Mammary epithelial cell (primary cell): ENCODE measurements at regions not wholly inside any gene's neighbourhood (a gene's known extent, or its start where the extent isn't known, plus 50 kb on each side); places are given as distances from the start of the nearest gene placed in this dataset.

ENCODE experiments used
- EZH2 ChIP-seq: IDR thresholded peaks from 2 replicates; pipeline ENCODE4 v1.6.1; 2012; ENCODE audit warnings: low read length, inconsistent platforms, borderline replicate concordance
- TF ChIP-seq, protein P1 (sequence below), 2 donors: IDR thresholded peaks in 1 of 2; conservative IDR thresholded peaks in 1 of 2; 2 replicates each; pipeline ENCODE4 v1.5.1; 2011 to 2012; ENCODE audit warnings: inconsistent platforms in 2 of 2, low read length in 2 of 2, mild to moderate bottlenecking in 2 of 2, control low read depth in 1 of 2, low read depth in 1 of 2; ENCODE audit not compliant: insufficient read depth in 1 of 2; ENCODE audit errors: extremely low read depth in 1 of 2

DNA sequence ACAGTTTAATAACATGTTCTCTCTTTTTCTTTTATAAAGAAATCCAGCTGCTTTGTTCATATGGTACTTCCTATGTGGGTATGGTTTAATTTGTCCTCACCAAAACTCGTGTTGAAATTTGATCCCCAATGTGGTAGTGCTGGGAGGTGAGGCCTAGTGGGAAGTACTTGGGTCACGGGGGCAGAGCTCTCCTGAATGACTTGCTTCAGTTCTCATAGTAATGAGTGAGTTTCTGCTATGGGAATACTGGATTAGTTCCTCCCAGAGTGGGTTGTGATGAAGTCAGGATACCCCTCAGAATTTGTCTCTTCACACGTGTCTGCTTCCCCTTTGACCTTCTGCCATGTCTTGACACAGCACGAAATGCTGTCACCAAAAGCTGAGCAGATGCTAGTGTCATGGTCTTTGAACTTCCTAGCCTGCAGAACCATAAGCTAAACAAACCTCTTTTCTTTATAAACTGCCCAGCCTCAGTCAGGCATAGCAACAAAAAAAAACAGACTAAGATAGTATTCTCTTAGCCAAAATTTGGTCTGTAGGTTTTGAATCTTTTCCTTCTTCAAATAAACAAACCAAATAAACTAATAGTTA is 87.8 kb upstream of the HS3ST5 start:
- TF ChIP-seq, protein P1, sequence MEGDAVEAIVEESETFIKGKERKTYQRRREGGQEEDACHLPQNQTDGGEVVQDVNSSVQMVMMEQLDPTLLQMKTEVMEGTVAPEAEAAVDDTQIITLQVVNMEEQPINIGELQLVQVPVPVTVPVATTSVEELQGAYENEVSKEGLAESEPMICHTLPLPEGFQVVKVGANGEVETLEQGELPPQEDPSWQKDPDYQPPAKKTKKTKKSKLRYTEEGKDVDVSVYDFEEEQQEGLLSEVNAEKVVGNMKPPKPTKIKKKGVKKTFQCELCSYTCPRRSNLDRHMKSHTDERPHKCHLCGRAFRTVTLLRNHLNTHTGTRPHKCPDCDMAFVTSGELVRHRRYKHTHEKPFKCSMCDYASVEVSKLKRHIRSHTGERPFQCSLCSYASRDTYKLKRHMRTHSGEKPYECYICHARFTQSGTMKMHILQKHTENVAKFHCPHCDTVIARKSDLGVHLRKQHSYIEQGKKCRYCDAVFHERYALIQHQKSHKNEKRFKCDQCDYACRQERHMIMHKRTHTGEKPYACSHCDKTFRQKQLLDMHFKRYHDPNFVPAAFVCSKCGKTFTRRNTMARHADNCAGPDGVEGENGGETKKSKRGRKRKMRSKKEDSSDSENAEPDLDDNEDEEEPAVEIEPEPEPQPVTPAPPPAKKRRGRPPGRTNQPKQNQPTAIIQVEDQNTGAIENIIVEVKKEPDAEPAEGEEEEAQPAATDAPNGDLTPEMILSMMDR (conservative IDR thresholded peaks at IDR 0.05 in 1 of 2, IDR thresholded peaks at IDR 0.05 in 1 of 2; ENCODE audit: extremely low read depth in 1 of 2, insufficient read depth in 1 of 2, low read depth in 1 of 2, low read length in 2 of 2), result no peak
- no peak for TF ChIP-seq EZH2
